HG02610 (cell line): ENCODE measurements at regions not wholly inside any gene's neighbourhood (a gene's known extent, or its start where the extent isn't known, plus 50 kb on each side); places are given as distances from the start of the nearest gene placed in this dataset.
"Not testable (repeated sequence)": the region's sequence is repeated elsewhere in the genome, so short reads cannot be mapped to it uniquely, and the experiment has no call there.

Source experiments
- ATAC-seq: cut with Tn5 transposase; IDR thresholded peaks from one replicate; pipeline ENCODE4 v1.9.1; 2021; ENCODE audit warnings: mild to moderate bottlenecking, moderate library complexity; ENCODE audit not compliant: unreplicated experiment

DNA sequence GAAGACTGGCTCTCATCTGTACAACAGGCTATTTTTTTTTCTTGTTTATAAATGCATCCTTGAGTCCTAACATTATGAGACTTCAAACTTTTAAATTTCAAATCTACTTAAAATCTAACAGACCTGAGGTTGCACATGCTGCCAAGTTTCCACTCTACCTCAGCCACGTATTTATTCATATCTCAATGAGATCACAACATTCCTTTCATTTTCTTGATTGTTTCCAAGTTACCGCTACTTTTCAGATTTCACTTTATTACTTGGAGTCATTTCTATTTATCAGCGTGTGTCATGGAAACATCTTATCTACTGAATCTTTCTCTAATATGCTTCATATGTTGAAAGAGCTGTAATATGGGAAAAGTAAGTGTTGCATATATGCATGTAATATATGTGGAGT, 1257.5 kb upstream of the ATXN8OS start:
- ATAC-seq: no peak

DNA sequence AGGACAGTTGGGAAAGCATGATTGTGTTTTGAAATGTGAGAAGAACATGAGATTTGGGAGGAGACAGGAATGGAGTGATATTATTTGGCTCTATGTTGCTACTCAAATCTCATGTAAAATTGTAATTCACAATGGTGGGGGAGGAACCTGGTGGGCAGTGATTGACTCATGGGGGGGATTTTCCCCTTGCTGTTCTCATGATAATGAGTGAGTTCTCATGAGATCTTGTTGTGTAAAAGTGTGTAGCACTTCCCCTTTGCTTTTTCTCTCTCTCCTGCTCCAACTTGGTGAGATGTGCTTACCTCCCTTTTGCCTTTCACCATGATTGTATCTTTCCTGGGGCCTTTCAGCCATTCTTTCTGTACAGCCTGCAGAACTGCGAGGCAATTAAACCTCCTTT, 1261.0 kb upstream of the ATXN8OS start:
- ATAC-seq: no peak

DNA sequence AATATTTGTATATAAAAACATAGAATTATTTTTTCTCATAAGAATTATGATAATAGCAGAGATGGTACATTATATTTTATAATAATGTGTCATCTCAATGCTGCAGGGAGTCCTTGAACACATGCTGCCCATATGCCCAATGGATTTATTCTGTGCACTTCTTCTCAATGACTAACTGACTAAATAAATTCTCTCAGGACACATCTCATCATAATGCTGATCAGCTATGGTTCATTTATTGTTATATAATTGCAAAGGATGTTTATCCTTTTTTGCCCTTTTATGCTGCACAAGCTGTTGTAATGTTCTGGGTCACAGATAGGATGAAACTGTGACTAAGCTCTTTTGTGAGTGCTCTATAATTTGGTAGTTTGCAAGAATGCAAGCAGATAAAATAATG, 1273.3 kb upstream of the ATXN8OS start:
- ATAC-seq: no peak

DNA sequence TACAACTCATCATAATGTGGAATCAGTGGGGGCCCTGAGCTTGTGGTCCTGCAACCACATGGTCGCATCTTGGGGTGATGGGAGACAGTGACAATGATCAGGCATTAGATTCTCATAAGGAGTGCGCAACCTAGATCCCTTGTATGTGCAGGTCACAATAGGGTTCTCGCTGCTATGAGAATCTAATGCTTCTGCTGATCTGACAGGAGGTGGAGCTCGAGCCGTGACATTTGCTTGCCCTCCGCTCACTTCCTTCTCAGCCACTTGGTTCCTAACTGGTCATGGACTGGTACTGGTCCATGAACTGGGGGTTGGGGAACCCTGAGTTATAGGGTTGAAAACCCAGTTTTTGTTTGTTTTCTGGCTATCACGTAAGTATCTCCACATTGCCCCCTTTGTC, 1290.9 kb upstream of the ATXN8OS start:
- ATAC-seq: no peak

DNA sequence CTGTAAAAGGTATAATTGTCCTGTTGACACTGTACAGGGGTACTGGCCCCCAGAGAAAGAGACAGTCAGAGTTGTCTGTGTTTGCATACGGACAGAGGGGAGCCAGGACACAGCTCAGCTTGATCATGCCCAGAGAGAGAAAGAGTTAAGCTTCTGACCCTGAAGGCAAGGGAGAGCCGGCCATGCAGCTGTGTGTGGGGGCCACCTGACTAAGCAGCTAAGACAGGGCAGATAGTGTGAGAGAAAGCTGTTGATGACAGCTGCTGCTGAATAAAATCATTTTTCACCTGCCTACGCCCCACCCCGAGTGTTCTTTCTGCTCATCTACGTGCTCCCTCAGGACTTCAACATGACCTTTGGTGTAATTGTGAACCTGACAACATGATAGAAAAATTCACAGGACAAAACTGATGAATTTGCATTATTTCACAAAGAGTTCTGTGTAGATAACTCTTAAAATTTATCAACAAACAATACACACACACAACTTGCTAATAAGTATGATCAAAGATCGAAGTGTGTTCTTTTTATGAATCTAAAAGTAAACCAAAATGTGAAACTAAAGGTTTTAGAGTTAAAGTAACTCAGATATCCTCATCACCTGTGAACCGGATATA, 1294.3 kb upstream of the ATXN8OS start:
- ATAC-seq: no peak

DNA sequence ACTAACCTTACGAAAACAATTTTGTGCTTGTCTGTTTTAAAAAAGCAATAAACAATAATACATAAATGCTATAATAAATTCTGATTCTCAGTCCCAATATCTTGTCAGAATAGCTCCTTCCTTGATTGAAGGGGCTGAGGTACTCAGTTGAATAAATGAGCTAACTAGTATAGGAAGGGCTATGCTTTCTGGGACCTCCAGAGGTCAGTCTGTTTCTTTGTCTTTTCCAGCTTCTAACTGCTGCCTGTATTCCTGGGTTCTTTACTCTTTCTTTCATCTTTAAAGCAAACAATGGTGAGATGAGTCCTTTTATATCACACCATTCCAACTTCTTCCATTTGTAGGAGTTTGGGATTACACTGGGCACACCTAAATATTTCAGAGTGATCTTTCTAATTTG, 1297.0 kb upstream of the ATXN8OS start:
- no peak for ATAC-seq

DNA sequence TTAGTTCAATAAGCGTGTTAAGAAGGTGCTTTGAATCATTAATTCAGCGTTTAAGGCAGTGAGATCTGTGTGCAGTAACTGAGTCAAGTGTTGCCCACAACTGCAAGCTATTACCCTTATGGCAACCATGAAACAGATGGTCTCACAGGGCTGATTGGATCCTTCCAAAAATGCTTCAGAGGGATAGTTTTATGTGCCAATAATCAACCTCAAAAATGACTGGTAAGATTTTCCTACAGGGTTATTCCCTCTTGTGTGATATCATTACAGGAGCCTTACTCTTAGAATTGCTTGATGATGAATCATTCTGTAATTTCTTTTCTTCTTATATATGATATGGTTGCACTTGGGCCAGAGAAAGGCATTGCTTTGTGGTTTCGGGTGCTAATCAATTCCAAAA, 1299.2 kb upstream of the ATXN8OS start:
- no peak for ATAC-seq

DNA sequence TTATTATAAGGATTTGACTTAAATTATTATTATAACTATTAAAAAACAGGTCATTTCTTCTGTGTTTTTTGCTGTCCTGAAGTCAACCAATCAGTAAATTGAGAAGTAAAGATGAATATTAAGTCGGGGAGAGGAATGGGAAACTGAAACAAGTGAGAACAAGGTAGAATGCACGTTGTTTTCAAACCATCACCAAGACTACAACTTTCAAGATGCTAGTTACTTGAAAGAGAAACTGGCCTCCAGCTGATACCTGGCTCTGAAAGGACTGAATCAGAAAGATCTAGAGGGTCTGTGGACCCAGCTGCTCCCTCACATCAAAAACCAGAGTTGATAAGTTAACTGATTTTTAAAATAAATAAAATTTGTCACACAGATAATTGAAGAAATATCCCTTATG, 1301.5 kb upstream of the ATXN8OS start:
- peak; percentile 83 for ATAC-seq

DNA sequence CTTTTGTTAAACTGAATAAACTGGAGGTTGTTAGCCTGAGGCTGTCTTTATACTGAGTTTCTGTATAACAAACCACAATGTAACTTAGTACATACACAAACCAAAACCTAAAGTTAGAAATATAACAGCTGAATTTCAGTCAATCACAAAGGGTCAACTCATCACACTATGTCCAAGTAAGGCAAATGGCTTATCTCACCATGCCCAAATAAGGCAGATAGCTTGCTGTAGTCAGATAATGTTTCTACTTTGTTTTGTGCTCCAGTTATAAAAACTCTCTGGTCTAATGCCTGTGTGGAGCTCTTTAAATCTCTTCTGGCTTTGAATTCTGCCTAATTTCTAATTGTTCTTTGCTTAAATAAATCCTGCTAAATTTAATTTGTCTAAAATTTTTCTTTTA, 1323.4 kb upstream of the ATXN8OS start:
- no peak for ATAC-seq

DNA sequence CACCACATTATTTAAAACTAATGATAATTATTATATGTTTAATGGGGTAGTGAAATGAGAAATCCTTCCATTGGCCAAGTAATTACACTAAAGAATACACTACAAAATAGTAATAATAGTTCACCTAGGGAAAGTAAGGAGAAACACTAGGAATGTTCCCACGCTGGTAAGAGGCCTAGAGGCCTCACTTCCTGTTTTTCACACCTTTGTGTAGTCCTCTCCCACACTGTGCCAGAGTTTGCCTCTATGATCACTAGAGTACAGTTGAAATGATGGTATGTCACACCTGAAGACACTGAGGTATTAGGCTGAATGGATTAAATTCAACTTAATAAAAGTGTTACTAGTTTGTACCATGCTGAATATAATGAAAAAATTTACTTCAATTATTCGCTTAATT, 1348.0 kb upstream of the ATXN8OS start:
- ATAC-seq: no peak

DNA sequence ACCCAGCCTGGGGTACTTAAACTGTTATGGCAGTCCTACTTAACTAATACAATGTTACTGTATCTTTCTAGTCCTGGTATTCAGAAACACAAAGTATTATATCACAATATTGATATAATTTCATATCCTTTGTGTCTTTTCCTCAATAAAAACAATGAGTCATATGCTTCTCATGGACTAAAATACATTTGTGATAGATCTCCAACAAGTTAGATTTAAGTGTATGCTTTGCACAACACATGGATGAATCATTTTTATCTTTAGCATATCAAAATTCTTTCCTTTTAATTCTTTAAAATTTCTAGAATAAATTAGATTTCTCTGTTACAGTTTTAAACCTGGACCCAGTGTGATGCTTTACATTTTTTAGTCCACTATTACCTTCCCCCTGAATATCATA, 1357.8 kb upstream of the ATXN8OS start:
- ATAC-seq: no peak

DNA sequence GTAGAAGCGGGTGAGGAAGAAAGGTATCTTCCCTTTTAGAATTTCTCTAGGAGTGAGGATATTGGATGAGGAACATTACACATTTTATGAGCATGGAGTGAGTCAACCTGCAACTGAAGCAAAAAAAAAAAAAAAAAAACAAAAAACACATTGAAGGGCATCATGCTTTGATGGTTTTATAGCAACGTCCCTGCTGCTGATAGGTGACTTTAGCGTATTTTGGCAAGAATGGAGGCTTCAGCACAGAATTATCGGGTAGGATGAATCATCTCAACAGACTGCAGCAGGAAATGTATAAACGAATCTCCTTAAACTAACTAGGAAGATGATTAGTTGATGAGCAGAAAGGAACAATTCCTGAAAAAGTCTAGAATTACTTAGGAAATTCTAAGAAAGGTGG, 1359.6 kb upstream of the ATXN8OS start:
- ATAC-seq: no peak

DNA sequence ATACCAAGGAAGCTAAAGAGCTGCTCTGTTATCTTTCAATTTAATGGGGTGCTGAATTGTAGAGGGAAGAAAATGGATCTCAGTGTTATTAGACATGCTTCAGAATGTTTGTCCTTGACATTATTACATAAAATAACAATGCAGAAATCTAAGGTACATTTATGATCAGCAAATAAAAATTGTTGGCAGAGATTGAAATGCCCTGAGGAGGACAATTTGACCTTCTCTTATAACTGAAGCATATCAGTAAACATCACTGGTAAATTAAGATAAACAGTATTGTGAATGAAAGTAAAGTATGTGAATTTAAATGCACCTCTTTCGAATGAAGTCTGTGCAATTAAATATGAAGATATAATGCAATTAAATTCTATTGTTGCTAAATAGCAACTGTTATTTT, 1362.1 kb upstream of the ATXN8OS start:
- no peak for ATAC-seq

DNA sequence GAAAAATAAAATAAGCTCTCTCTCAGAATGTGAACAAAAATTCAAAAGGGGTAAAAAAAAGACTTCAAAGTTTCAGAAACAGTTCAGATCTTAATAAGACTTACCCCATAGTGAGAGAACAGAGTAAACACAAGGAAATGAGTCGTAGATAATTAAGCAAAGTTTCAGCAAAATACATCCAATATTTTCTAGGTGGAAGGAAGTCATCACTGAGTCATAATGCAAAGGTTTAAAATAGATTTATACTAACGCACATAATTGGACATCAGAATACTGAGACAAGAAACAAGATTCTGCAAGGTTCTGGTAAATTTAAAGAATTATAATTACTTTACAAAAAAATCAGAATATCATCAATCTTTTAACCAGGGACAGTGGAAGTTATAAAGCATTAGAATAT, 1370.7 kb upstream of the ATXN8OS start:
- ATAC-seq: no peak

DNA sequence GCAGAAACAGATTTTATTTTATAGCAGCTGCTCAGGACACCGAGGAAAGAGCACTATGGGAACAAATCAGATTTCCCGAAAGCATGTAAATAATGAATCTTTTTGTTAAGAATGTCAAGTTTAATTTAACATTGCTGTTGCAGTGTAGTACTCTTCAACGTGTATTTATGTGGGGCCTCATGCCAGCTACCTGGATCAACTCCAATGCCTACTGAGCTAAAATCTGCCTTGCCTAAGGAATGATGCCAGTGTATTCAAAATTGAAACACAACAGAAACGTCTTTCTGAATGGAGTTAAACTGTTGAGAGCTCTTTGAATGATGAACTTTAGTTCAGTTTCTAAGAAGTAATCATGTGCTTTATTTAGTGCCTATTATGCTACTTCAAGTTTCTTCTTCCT, 1379.8 kb upstream of the ATXN8OS start:
- no peak for ATAC-seq

DNA sequence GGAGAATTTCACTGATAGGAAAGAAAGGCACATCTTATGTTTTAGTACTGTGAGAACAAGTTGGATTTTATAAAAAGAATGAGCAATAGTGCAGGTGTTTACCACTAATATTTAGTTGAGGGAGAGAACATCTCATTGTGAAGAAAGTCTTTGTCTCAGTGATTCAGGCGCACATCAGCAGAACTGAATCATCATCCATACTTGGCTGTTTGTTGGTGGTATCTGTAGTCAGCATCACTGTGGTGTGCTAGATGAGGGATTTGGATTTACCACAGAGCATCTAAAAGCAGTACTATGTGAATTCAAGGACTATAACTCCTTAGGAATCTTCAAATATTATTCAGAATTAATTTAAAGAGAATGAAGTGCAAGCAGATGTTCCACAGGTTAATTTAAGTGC, 1380.5 kb upstream of the ATXN8OS start:
- ATAC-seq: no peak

DNA sequence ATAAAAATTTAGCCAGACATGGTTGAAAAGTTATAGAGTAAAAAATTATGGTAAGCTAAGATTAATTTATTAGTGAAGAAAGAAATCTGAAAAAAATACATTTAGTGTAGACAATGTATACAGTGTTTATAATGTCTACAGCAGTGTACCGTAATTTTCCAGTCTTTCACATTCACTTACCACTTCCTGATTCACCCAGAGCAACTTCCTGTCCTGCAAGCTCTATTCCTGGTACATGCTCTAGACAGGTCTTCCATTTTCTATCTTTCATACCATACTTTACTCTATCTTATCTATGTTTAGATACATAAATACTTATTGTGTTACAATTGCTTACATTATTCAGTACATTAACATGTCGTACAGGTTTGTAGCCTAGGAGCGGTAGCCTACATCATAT, 1387.8 kb upstream of the ATXN8OS start:
- no peak for ATAC-seq

DNA sequence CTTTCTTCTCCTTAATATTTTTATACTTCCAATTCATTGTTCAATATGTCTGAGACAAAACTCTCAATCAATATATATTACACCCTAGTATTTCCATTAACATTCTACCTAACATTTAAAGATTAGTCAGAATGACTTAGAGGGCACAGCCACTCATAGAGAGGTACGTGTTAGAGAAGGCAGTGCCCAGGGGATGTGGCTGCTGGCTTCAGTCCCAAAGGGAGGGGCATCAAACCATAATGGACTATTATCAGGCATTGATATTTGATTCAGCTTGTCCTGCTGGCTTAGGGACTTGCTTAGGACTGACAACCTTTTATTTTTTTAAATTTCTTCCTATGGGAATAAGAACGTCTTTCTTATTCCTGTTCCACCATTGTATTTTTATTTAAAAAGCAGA, 1392.0 kb upstream of the ATXN8OS start:
- no peak for ATAC-seq

DNA sequence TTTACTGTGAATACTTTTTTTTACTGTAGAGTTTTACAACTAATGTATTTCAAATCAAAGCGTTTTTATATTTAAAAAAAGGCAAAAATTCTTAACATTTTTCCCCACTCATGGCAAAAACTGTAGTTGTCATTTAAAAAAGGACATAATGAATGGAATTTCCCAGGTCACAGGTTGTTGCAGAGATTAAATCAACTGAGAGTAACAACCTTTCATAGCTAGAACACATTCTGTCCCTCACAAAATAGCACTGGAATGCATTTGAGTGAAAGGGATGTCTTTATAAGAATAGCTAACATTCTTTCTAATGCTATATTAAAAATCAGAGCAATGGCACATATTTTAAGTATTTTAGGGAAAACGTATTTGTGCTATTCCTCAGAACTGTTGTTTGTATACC, 1393.3 kb upstream of the ATXN8OS start:
- ATAC-seq: no peak

DNA sequence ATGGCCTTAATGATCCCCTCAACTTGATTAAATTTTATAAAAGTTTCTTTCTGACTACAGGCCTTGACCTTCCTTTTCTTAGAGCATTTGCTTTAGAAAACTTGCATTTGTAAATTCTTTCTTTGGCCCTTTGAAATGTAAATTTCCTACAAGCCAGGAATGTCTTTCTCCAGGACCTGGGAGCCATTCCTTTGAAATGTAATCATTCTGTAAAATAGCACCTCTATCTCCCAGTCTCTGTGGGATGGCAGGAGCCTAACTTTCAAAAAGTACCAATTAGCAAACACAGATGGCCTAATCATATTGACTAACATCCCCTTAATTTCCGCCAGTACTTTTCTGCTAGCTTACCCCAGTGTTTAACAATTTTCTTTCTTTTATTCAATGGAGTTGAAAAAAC, 1394.2 kb upstream of the ATXN8OS start:
- no peak for ATAC-seq

DNA sequence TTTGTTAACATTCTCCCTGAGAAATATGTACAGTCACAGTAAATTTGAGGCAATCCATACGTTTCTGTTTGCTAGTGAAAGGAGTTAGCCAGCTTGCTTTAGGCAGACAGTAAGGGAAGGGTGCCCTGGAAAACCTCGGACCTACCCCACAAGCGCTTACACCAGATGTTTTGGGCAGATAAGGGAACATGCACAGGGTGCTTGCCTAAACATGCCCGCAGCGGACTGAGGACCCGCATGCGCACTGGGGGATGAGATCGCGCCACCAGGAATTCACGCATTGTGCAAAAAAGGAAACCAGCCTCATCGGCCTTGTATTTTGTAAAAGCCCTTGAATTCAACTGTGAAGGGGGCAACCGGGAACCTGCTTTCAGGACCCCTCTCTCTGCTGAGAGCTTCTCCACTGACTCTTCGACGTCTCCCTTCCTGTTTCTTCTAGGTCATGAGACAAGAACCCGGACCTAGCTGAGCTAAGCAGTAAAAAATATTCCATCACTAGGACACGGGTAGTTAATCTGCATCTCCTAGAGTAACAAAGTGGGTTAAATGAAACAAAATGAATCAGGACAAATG, 1399.2 kb upstream of the ATXN8OS start:
- ATAC-seq: no peak

DNA sequence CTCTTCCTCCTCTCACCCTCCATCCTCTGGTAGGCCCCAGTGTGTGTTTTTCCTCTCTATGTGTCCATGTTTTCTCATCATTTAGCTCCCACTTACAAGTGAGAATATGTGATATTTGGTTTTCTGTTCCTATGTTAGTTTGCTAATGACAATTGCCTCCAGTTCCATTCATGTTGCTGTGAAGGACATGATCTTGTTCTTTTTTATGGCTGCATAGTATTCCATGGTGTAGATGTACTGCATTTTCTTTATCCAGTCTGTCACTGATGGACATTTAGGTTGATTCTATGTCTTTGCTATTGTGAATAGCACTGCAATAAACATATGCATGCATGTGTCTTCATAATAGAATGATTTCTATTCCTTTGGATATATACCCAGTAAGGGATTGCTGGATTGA, 1401.6 kb upstream of the ATXN8OS start:
- not testable (repeated sequence) for ATAC-seq

DNA sequence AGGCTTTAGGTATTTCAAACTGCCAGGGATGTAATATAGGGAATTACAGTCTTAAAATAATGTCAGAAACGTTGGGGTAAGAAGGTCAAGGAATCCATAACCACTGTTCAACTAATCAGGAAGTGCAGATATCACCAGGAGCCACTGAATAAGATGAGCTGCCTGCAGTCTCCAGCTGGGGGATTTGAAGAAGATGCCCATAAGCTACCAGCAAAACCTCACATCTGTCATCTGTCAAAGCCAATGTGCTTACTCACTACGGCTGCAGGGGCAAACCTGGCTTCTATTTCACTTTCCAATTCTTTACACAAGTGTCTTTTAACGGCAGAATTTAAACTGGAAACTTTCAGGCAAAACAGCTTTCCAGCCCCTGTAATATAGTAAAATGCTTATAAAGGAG, 1410.1 kb upstream of the ATXN8OS start:
- no peak for ATAC-seq
